ENCODE measurements at regions not wholly inside any gene's neighbourhood (a gene's known extent, or its start where the extent isn't known, plus 50 kb on each side); places are given as distances from the start of the nearest gene placed in this dataset.

DNA sequence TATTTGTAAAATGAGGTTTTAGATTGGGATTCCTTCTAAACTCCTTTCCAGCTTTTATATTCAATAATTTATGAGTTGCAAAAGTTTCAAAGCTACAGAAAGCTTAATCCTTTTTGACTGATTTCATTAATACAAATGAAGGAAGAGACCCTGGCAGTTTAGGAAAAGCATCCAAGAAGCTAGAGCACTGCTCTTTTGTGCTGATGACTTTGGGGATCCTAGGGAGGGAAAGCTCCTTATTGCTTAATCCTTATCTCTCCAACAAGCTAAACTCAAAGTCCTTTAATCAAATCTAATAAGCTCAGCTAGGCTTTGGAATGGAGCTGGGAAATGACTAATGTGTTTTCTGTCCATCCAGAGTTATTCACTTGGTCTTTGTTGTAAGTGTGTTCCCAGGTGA lies 285.4 kb downstream of the ACTR3B start:
- TF ChIP-seq CEBPB (IDR thresholded peaks at IDR 0.05), result no peak
- TF ChIP-seq, protein P1, sequence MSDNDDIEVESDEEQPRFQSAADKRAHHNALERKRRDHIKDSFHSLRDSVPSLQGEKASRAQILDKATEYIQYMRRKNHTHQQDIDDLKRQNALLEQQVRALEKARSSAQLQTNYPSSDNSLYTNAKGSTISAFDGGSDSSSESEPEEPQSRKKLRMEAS (IDR thresholded peaks at IDR 0.05), result no peak
- no peak for TF ChIP-seq CREB1 (IDR thresholded peaks at IDR 0.05; ENCODE audit: low read depth)
- TF ChIP-seq YY1 (IDR thresholded peaks at IDR 0.05; ENCODE audit: low read depth), result no peak
- no peak for TF ChIP-seq EP300 (IDR thresholded peaks at IDR 0.05; ENCODE audit: borderline replicate concordance)
- no peak for TF ChIP-seq NFIC (IDR thresholded peaks at IDR 0.05)
- TF ChIP-seq EGR1 (IDR thresholded peaks at IDR 0.05), result no peak
- TF ChIP-seq FOXM1 (IDR thresholded peaks at IDR 0.05; ENCODE audit: borderline replicate concordance, low read depth), result no peak
- TF ChIP-seq TCF12 (IDR thresholded peaks at IDR 0.05; ENCODE audit: low read depth), result no peak

- TF ChIP-seq, protein P2, sequence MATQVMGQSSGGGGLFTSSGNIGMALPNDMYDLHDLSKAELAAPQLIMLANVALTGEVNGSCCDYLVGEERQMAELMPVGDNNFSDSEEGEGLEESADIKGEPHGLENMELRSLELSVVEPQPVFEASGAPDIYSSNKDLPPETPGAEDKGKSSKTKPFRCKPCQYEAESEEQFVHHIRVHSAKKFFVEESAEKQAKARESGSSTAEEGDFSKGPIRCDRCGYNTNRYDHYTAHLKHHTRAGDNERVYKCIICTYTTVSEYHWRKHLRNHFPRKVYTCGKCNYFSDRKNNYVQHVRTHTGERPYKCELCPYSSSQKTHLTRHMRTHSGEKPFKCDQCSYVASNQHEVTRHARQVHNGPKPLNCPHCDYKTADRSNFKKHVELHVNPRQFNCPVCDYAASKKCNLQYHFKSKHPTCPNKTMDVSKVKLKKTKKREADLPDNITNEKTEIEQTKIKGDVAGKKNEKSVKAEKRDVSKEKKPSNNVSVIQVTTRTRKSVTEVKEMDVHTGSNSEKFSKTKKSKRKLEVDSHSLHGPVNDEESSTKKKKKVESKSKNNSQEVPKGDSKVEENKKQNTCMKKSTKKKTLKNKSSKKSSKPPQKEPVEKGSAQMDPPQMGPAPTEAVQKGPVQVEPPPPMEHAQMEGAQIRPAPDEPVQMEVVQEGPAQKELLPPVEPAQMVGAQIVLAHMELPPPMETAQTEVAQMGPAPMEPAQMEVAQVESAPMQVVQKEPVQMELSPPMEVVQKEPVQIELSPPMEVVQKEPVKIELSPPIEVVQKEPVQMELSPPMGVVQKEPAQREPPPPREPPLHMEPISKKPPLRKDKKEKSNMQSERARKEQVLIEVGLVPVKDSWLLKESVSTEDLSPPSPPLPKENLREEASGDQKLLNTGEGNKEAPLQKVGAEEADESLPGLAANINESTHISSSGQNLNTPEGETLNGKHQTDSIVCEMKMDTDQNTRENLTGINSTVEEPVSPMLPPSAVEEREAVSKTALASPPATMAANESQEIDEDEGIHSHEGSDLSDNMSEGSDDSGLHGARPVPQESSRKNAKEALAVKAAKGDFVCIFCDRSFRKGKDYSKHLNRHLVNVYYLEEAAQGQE (IDR thresholded peaks at IDR 0.05; ENCODE audit: low read depth), result no peak
- TF ChIP-seq ZBTB7A (IDR thresholded peaks at IDR 0.05; ENCODE audit: low read depth), result no peak
- TF ChIP-seq, protein P3, sequence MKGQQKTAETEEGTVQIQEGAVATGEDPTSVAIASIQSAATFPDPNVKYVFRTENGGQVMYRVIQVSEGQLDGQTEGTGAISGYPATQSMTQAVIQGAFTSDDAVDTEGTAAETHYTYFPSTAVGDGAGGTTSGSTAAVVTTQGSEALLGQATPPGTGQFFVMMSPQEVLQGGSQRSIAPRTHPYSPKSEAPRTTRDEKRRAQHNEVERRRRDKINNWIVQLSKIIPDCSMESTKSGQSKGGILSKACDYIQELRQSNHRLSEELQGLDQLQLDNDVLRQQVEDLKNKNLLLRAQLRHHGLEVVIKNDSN (IDR thresholded peaks at IDR 0.05), result no peak
- TF ChIP-seq TCF12 (IDR thresholded peaks at IDR 0.05; ENCODE audit: low read depth), result no peak
- no peak for TF ChIP-seq TEAD4 (IDR thresholded peaks at IDR 0.05)
- no peak for TF ChIP-seq TAF1 (IDR thresholded peaks at IDR 0.05; ENCODE audit: low read depth)
- TF ChIP-seq NFIC (IDR thresholded peaks at IDR 0.05), result no peak
- no peak for TF ChIP-seq FOXM1 (IDR thresholded peaks at IDR 0.05; ENCODE audit: borderline replicate concordance, low read depth)
- TF ChIP-seq, protein P1 (IDR thresholded peaks at IDR 0.05), result no peak
- no peak for TF ChIP-seq EGR1 (IDR thresholded peaks at IDR 0.05)
- no peak for TF ChIP-seq CREB1 (IDR thresholded peaks at IDR 0.05; ENCODE audit: low read depth)
- no peak for TF ChIP-seq EP300 (IDR thresholded peaks at IDR 0.05; ENCODE audit: borderline replicate concordance)
These were observed 287.8 kb downstream of the ACTR3B start for GRCh38 chr7:153047079-153047959.

DNA sequence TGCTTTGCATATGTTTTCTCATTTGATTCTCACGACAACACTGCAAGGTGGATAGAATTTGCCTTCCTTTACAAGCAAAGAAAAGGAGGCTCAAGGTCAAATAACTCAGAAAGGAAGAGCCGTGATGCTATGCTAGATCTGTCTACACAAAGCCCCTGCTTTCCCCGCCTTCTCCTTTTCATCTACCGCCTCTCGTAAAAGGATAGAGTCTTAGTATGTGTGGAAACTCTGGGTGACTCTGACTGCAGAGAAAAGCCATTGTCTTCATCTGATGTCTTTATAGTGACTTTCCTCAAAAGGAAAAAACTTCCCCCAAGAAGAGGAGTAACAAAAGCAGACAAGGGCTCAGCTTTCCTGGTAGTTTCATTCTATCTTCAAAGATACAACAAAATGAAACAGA lies 292.7 kb downstream of the ACTR3B start:
- no peak for TF ChIP-seq EP300 (IDR thresholded peaks at IDR 0.05; ENCODE audit: borderline replicate concordance)
- no peak for TF ChIP-seq CREB1 (IDR thresholded peaks at IDR 0.05; ENCODE audit: low read depth)
- no peak for TF ChIP-seq EGR1 (IDR thresholded peaks at IDR 0.05)
- TF ChIP-seq RAD21 (IDR thresholded peaks at IDR 0.05; ENCODE audit: low read depth), result no peak
- TF ChIP-seq CEBPB (IDR thresholded peaks at IDR 0.05), result no peak
- TF ChIP-seq ZBTB7A (IDR thresholded peaks at IDR 0.05; ENCODE audit: low read depth), result no peak
- TF ChIP-seq, protein P3 (IDR thresholded peaks at IDR 0.05), result no peak
- TF ChIP-seq FOXM1 (IDR thresholded peaks at IDR 0.05; ENCODE audit: borderline replicate concordance, low read depth), result no peak
- TF ChIP-seq YY1 (IDR thresholded peaks at IDR 0.05; ENCODE audit: low read depth), result no peak
- no peak for TF ChIP-seq TCF12 (IDR thresholded peaks at IDR 0.05; ENCODE audit: low read depth)
- no peak for TF ChIP-seq TEAD4 (IDR thresholded peaks at IDR 0.05)
- TF ChIP-seq, protein P2 (IDR thresholded peaks at IDR 0.05; ENCODE audit: low read depth), result no peak
- TF ChIP-seq NFIC (IDR thresholded peaks at IDR 0.05), result no peak
- no peak for TF ChIP-seq TAF1 (IDR thresholded peaks at IDR 0.05; ENCODE audit: low read depth)
- TF ChIP-seq, protein P1 (IDR thresholded peaks at IDR 0.05), result no peak

- no peak for TF ChIP-seq YY1 (IDR thresholded peaks at IDR 0.05; ENCODE audit: low read depth)
- TF ChIP-seq, protein P1 (IDR thresholded peaks at IDR 0.05), result peak; percentile 17; the same call in 1 of the 2 replicates
- TF ChIP-seq, protein P2 (IDR thresholded peaks at IDR 0.05; ENCODE audit: low read depth), result peak; percentile 94
These were observed 302.5 kb downstream of the ACTR3B start for GRCh38 chr7:153061910-153062528.
